NB4 (cell line): ENCODE measurements at regions not wholly inside any gene's neighbourhood (a gene's known extent, or its start where the extent isn't known, plus 50 kb on each side); places are given as distances from the start of the nearest gene placed in this dataset.

Experiments used
- DNase-seq: peaks from one replicate; pipeline ENCODE4 v3.0.0; 2010; ENCODE audit warnings: low read depth
- H3K4me3 ChIP-seq: one replicate; pipeline ENCODE4 v1.5.1; 2011; ENCODE audit warnings: mild to moderate bottlenecking, low read depth, low read length, moderate library complexity
- MYC ChIP-seq: IDR thresholded peaks from 2 replicates; pipeline ENCODE4 v1.6.1; 2011; ENCODE audit warnings: low read depth, low read length
- POLR2A ChIP-seq: IDR thresholded peaks from 2 replicates; pipeline ENCODE4 v1.6.1; 2011; ENCODE audit warnings: mild to moderate bottlenecking; ENCODE audit not compliant: insufficient read length; ENCODE audit errors: extremely low read depth
- TF ChIP-seq, protein P1 (sequence below): IDR thresholded peaks from one replicate; pipeline ENCODE4 v1.5.1; 2012; ENCODE audit warnings: low read depth, low read length
- TF ChIP-seq, protein P2 (sequence below): IDR thresholded peaks from 2 replicates; pipeline ENCODE4 v1.6.1; 2011; ENCODE audit warnings: low read depth, low read length

GRCh38 chr13:90413548-90413947 is 933.9 kb upstream of the MIR17HG start:
- TF ChIP-seq POLR2A = no peak
- TF ChIP-seq, protein P1, sequence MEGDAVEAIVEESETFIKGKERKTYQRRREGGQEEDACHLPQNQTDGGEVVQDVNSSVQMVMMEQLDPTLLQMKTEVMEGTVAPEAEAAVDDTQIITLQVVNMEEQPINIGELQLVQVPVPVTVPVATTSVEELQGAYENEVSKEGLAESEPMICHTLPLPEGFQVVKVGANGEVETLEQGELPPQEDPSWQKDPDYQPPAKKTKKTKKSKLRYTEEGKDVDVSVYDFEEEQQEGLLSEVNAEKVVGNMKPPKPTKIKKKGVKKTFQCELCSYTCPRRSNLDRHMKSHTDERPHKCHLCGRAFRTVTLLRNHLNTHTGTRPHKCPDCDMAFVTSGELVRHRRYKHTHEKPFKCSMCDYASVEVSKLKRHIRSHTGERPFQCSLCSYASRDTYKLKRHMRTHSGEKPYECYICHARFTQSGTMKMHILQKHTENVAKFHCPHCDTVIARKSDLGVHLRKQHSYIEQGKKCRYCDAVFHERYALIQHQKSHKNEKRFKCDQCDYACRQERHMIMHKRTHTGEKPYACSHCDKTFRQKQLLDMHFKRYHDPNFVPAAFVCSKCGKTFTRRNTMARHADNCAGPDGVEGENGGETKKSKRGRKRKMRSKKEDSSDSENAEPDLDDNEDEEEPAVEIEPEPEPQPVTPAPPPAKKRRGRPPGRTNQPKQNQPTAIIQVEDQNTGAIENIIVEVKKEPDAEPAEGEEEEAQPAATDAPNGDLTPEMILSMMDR = no peak
- TF ChIP-seq MYC = no peak
- TF ChIP-seq, protein P2, sequence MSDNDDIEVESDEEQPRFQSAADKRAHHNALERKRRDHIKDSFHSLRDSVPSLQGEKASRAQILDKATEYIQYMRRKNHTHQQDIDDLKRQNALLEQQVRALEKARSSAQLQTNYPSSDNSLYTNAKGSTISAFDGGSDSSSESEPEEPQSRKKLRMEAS = no peak
- DNase-seq = no peak
- H3K4me3 ChIP-seq = no peak overlapping the region

DNA sequence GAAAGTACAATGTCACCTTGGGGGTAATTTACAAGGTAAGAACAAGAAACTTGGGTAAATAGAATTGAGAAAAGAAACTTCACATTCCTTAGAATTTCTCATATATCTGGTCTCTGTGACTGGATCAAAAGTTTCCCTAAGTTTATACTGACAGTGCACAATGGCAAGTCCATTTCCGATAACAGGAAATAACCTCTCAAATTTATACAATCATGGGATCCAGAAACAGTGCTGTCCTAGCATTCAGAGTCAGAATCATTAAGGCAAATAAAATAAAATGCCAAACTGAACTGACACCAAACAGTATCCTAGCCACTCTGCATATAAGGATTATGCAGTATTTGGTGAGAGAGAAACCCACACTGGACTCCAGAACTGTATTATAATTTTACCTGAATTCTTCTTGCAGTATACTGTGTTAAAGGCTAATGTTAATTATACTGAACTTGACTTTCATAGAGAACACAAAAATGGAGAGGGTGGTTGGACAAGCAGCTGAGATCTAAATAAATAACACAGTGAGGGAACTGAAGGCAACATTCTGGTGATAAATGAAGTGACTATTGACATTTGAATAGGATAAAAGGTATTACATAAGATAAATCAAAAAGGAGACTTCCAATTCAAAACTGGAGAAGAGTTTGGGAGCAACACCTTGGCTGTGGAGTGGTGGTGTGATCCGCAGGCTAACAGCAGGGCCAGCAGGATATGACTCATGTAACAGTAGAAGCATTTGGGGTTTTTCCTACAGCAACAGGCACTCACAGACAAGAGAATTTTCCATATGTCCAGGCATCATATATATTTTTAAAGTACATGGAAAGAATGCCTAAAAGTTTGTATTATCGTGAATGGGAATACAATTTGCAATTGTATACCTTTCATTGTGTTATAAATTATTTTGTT is 932.5 kb upstream of the MIR17HG start:
- H3K4me3 ChIP-seq = no peak overlapping the region
- DNase-seq = peak; percentile 12
- TF ChIP-seq, protein P2 = no peak
- TF ChIP-seq, protein P1 = no peak

DNA sequence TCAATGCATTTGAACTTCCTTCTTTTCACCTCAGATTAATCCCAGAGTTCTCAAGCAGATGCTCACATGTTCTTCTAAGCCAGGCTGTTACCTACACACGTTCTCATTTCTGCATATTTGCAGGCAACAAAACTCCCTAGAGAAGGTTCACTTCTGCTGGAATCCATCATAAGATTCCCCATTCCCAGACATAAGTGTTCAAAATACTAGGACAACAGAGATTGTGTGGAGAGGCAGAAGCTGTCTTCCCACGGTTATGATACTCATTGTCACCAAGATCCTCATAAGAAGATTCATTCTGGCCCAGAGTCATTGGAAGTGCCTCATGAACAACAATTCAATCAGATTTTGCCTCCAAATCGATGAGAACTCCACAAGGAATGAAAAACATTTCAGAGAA is 931.6 kb upstream of the MIR17HG start:
- TF ChIP-seq POLR2A = no peak
- TF ChIP-seq, protein P1 = no peak
- TF ChIP-seq MYC = no peak
- TF ChIP-seq, protein P2 = no peak
- H3K4me3 ChIP-seq = no peak overlapping the region
- no peak for DNase-seq

DNA sequence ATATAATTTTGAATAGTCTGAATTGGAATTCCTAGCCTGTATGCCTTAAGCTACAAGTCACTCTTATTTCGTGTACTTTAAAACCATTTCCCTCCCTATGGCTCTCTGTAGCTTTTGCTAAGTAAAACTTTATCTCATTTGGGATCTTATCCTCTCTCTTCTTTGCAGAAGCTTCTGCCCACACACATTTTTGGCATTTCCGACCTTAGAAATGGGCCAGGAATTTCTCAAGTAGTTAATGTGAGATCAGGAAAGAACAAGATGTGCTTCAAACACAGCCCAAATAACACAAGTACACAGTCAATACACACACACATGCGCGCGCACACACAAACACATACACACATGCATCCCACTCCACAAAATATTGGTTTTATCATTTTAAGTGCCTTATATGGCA is 931.0 kb upstream of the MIR17HG start:
- H3K4me3 ChIP-seq = no peak overlapping the region
- no peak for DNase-seq
- no peak for TF ChIP-seq POLR2A
- TF ChIP-seq MYC = no peak
- TF ChIP-seq, protein P1 = no peak
- TF ChIP-seq, protein P2 = no peak

GRCh38 chr13:90416938-90417337 is 930.5 kb upstream of the MIR17HG start:
- no peak overlapping the region for H3K4me3 ChIP-seq
- DNase-seq = no peak
- TF ChIP-seq, protein P2 = no peak
- TF ChIP-seq, protein P1 = no peak
- TF ChIP-seq MYC (no peak), POLR2A (no peak)

- H3K4me3 ChIP-seq = no peak overlapping the region
- no peak for DNase-seq
- no peak for TF ChIP-seq MYC
- TF ChIP-seq POLR2A = no peak
- TF ChIP-seq, protein P2 = no peak
- TF ChIP-seq, protein P1 = no peak
These were observed 926.8 kb upstream of the MIR17HG start for GRCh38 chr13:90420683-90421082.
